ENCODE measurements at regions not wholly inside any gene's neighbourhood (a gene's known extent, or its start where the extent isn't known, plus 50 kb on each side); places are given as distances from the start of the nearest gene placed in this dataset.

DNA sequence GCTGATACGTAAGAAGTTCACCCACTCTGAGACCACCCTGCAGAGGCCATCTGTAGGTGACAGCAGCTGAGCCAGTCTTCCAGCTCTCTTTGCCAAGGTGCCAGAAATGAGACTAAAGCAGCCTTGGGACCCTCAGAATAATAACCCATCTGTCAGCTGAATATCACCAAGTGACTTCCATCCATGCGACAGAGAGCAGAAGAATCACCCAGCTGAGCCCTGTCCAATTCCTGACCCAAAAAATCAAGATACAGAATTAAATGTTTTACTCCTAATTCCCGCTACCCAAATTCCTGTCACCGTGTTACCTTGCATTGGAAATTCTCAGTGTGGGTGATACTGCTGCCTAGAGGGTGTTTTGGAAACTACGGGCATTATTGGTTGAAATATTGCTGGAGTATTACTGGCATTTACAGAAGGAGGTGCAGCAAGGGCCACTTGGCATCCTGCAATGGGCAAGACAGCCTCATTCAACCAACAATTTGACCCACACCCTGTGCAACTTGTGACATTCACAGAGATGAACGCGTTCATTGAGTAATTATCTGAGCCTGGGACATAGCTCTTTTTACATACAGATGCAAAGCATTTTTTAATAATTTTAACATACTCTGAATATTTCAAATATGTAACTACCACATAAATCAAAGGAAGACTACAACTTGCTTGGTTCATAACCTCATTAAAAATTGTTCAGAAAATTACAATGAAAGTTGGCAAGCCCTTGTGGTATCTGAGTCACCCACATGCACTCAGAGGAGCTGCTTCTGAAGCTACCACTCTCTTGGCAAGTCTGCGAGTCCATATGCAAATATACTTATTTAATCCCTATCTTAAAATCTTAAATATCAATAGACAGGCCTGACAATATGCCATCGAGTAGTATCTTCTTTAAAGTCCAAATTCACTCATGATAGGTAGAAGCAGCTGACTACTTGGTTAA lies 126.6 kb downstream of the C16orf95 start:
- Histone ChIP-seq H3K4me3 (no peak overlapping the region), H3K36me3 (no peaks in the 10 kb centered on the region), H3K9me3 (peaks cover 0 to 18% of the 10 kb centered on the region in 2 donors), H3K27me3 (no peaks in the 10 kb centered on the region), H3K27ac (no peak overlapping the region), H3K4me1 (no peaks in the 10 kb centered on the region)
- TF ChIP-seq, protein P1, sequence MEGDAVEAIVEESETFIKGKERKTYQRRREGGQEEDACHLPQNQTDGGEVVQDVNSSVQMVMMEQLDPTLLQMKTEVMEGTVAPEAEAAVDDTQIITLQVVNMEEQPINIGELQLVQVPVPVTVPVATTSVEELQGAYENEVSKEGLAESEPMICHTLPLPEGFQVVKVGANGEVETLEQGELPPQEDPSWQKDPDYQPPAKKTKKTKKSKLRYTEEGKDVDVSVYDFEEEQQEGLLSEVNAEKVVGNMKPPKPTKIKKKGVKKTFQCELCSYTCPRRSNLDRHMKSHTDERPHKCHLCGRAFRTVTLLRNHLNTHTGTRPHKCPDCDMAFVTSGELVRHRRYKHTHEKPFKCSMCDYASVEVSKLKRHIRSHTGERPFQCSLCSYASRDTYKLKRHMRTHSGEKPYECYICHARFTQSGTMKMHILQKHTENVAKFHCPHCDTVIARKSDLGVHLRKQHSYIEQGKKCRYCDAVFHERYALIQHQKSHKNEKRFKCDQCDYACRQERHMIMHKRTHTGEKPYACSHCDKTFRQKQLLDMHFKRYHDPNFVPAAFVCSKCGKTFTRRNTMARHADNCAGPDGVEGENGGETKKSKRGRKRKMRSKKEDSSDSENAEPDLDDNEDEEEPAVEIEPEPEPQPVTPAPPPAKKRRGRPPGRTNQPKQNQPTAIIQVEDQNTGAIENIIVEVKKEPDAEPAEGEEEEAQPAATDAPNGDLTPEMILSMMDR (IDR thresholded peaks at IDR 0.05): no peak
- DNase-seq (no peak), ATAC-seq (no peak)
- intact Hi-C loops (cut with DNase I): no loop called here

DNA sequence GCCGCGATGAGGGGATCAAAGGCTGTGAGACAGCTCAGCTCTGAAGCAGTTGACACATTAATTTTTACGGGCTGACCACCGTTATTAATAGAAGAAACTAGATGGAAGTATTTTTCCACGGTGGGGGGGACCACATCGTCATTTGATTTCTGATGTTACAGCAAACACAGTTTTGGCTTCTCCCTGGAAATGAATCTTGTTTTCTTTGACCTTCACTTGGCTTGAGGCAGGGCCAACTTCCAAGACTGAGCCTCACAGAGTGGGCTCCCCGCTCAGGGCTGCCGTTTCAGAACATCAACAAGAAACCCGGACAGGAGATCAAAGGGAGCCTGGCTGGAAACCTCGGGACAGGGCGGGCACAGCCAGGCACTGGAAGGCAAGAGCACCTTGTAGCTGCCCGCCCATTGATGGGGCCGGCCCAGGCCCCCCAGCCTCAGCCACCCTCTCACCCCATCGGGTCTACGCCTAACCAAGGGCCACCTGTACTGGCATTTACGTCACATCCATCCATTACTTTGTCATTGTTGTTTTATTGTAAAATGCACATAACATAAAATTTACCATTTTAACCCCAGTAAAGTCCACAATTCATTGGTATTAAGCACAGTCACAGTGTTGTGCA lies 124.6 kb downstream of the C16orf95 start:
- peaks cover 0 to 18% of the 10 kb centered on the region in 2 donors for H3K9me3 ChIP-seq
- no peaks in the 10 kb centered on the region for H3K36me3 ChIP-seq
- TF ChIP-seq, protein P1 (IDR thresholded peaks at IDR 0.05): no peak
- H3K27me3 ChIP-seq: no peaks in the 10 kb centered on the region
- no peak overlapping the region for H3K4me3 ChIP-seq
- DNase-seq: no peak
- H3K4me1 ChIP-seq: no peaks in the 10 kb centered on the region
- intact Hi-C loops (cut with DNase I): no loop called here
- no peak for ATAC-seq
- no peak overlapping the region for H3K27ac ChIP-seq

DNA sequence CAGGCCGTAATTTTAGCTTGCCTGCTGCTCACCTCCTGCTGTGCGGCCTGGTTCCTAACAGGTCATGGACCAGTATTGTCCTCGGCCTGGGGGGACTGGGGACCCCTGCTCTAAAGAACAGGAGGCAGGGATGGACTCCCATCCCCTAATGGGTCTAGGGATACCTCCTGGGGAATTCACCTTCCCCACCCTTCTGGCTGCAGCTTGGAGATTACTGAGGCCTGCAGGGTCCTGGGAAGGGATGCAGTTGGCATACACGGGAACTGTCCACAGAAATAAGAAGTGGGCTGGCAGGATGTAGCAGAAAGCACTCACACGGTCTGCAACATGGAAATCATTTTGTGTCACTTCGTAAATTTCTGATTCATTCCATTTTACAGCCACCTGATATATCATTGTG lies 123.0 kb downstream of the C16orf95 start:
- Histone ChIP-seq H3K9me3 (peaks cover 0 to 17% of the 10 kb centered on the region in 2 donors), H3K27ac (no peak overlapping the region), H3K36me3 (no peaks in the 10 kb centered on the region), H3K4me1 (no peaks in the 10 kb centered on the region), H3K4me3 (no peak overlapping the region), H3K27me3 (peaks cover 0 to 8% of the 10 kb centered on the region in 2 donors)
- no peak for ATAC-seq
- TF ChIP-seq, protein P1 (IDR thresholded peaks at IDR 0.05): no peak
- no peak for DNase-seq
- intact Hi-C loops (cut with DNase I): no loop called here

DNA sequence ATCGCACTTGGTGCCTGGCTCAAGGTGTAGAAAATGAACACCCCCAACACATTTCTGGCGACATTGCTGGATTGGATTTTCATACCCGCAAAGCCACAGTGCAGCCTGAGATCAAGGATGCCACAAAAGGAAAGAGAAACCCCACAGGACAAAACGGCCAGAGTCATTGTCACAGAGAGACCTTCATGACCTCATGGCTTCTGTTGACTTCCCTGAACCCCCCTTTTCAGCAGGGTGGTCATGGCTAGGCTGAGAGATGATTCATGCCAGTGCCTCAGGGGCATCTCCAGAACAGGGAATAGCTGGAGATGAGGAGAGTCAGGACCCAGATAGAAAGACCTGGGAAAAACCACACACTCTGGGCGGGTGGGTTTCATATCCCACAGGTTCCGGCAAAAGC lies 122.0 kb downstream of the C16orf95 start:
- no peak overlapping the region for H3K27ac ChIP-seq
- H3K9me3 ChIP-seq: peaks cover 0 to 7% of the 10 kb centered on the region in 2 donors
- intact Hi-C loops (cut with DNase I): no loop called here
- no peak for ATAC-seq
- TF ChIP-seq, protein P1 (IDR thresholded peaks at IDR 0.05): no peak
- DNase-seq: no peak
- peaks cover 0 to 8% of the 10 kb centered on the region in 2 donors for H3K27me3 ChIP-seq
- no peaks in the 10 kb centered on the region for H3K4me1 ChIP-seq
- no peaks in the 10 kb centered on the region for H3K36me3 ChIP-seq
- H3K4me3 ChIP-seq: no peak overlapping the region

DNA sequence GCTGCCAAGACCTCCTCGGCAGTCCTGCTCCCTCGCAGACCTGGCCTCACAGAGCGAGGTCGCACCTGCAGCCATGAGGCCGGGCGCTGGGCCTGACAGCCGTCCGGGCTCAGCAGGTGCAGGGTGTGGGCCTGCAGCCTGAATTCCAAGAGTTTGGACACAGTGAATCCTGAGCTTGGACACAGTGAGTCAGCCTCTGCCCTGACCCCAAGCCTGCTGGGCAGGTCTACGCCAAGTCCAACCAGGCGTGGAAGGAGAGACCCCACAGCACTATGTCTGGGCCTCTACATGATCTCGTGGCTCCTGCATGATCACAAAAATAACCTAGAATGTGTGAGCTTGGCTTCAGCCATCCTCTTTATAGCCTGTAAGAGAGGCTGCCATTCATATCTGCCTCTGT lies 121.0 kb downstream of the C16orf95 start:
- Histone ChIP-seq H3K27me3 (peaks cover 0 to 8% of the 10 kb centered on the region in 2 donors), H3K9me3 (no peaks in the 10 kb centered on the region), H3K4me3 (no peak overlapping the region), H3K36me3 (no peaks in the 10 kb centered on the region), H3K27ac (no peak overlapping the region), H3K4me1 (no peaks in the 10 kb centered on the region)
- intact Hi-C loops (cut with DNase I): no loop called here
- DNase-seq: no peak
- TF ChIP-seq, protein P1 (IDR thresholded peaks at IDR 0.05): no peak
- no peak for ATAC-seq
